ENCODE measurements at regions not wholly inside any gene's neighbourhood (a gene's known extent, or its start where the extent isn't known, plus 50 kb on each side); places are given as distances from the start of the nearest gene placed in this dataset.

GRCh38 chr1:82931006-82931405 lies 1067.9 kb downstream of the TTLL7 start:
- DNase-seq: no peak

GRCh38 chr1:82927753-82928152 lies 1071.2 kb downstream of the TTLL7 start:
- no peak for DNase-seq

GRCh38 chr1:82924666-82925065 lies 1074.3 kb downstream of the TTLL7 start:
- no peak for DNase-seq

- DNase-seq: no peak
These were observed 1075.0 kb downstream of the TTLL7 start for GRCh38 chr1:82923931-82924330.

- DNase-seq: no peak
These were observed 1077.2 kb downstream of the TTLL7 start for GRCh38 chr1:82921759-82922158.

- peak; percentile 49 to 63 for DNase-seq
These were observed 1078.3 kb downstream of the TTLL7 start for GRCh38 chr1:82920418-82921248.

GRCh38 chr1:82919837-82920236 lies 1079.1 kb downstream of the TTLL7 start:
- DNase-seq: no peak

GRCh38 chr1:82907313-82907712 lies 1091.6 kb downstream of the TTLL7 start:
- no peak for DNase-seq

GRCh38 chr1:82903626-82904025 lies 1095.3 kb downstream of the TTLL7 start:
- DNase-seq: no peak

GRCh38 chr1:82901561-82901960 lies 1097.4 kb downstream of the TTLL7 start:
- DNase-seq: no peak

GRCh38 chr1:82901118-82901517 lies 1097.8 kb downstream of the TTLL7 start:
- DNase-seq: no peak

GRCh38 chr1:82899017-82899416 lies 1098.3 kb downstream of the ADGRL2 start:
- DNase-seq: no peak

GRCh38 chr1:82897549-82897948 lies 1096.8 kb downstream of the ADGRL2 start:
- no peak for DNase-seq

GRCh38 chr1:82896036-82896435 lies 1095.3 kb downstream of the ADGRL2 start:
- no peak for DNase-seq

- no peak for DNase-seq
These were observed 1093.9 kb downstream of the ADGRL2 start for GRCh38 chr1:82894635-82895034.

GRCh38 chr1:82893712-82894470 lies 1093.2 kb downstream of the ADGRL2 start:
- no peak for DNase-seq

- DNase-seq: no peak
These were observed 1079.8 kb downstream of the ADGRL2 start for GRCh38 chr1:82880506-82880905.

- no peak for DNase-seq
These were observed 1079.1 kb downstream of the ADGRL2 start for GRCh38 chr1:82879701-82880305.

- no peak for DNase-seq
These were observed 1074.4 kb downstream of the ADGRL2 start for GRCh38 chr1:82875170-82875569.

- DNase-seq: no peak
These were observed 1073.3 kb downstream of the ADGRL2 start for GRCh38 chr1:82874041-82874440.

- no peak for DNase-seq
These were observed 1069.6 kb downstream of the ADGRL2 start for GRCh38 chr1:82870332-82870731.

GRCh38 chr1:82867781-82868180 lies 1067.0 kb downstream of the ADGRL2 start:
- no peak for DNase-seq

- no peak for DNase-seq
These were observed 1061.0 kb downstream of the ADGRL2 start for GRCh38 chr1:82861749-82862148.

- no peak for DNase-seq
These were observed 1057.3 kb downstream of the ADGRL2 start for GRCh38 chr1:82858031-82858430.

Measured in Kasumi-1 (cell line).